HG02759 (cell line): ENCODE measurements at regions not wholly inside any gene's neighbourhood (a gene's known extent, or its start where the extent isn't known, plus 50 kb on each side); places are given as distances from the start of the nearest gene placed in this dataset.
"Not testable (repeated sequence)": the region's sequence is repeated elsewhere in the genome, so short reads cannot be mapped to it uniquely, and the experiment has no call there.

Experiments
- ATAC-seq: cut with Tn5 transposase; IDR thresholded peaks from one replicate; pipeline ENCODE4 v1.9.1; 2021; ENCODE audit warnings: mild to moderate bottlenecking, moderate library complexity; ENCODE audit not compliant: unreplicated experiment

DNA sequence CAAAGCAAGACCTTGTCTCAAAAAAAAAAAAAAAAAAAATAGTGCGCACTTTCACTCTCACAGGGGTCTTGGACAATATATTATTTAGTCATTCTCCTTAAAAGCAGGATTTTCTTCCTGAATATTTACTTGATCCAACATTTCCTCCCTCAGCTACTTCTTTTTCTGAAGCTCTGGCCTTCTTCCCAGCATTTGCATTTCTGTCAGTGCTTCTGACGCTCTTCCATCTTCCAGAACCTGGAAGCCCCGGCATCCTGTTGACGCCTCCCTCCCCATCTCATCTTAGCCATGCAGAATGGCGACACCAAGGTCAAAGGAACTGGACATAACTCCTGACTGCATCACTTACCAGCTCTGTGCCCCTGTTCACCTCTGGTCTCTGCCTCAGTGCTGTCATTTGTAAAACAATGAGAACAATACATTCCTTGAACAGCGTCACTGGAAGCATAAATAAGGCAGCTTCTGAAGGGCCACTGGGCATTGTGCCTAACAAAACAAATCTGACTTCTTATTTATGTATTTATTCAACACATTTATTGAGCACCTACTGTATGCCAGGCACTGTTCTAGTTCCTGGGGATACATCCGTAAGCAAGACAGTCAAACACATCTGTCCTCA, 90.9 kb upstream of the MDM1 start:
- ATAC-seq = no peak

- ATAC-seq = no peak
Observed at GRCh38 chr12:68425998-68426397, 93.8 kb upstream of the MDM1 start.

- no peak for ATAC-seq
Observed at GRCh38 chr12:68428211-68428610, 96.0 kb upstream of the MDM1 start.

- no peak for ATAC-seq
Observed at GRCh38 chr12:68428724-68429501, 96.8 kb upstream of the MDM1 start.

DNA sequence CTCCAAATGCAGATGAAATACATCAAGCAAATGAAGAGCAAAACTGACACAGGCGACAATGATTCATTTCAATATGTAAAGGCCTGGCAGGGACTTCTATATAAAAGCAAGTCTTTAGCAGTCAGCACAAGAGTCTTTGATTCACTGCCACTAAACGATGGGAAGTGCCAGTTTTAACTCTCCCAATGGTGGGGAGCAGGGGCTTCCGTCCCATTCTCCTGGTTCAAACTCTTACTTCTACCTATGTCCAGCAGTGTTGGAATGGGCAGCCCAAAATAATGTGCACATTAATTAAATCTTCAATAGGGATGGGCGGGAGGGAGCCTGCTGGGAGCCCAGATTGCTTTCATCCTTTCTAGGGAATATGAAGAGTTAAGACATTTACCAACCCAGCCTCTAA, 97.5 kb upstream of the MDM1 start:
- ATAC-seq = no peak

GRCh38 chr12:68431786-68432185, 99.6 kb upstream of the MDM1 start:
- no peak for ATAC-seq

DNA sequence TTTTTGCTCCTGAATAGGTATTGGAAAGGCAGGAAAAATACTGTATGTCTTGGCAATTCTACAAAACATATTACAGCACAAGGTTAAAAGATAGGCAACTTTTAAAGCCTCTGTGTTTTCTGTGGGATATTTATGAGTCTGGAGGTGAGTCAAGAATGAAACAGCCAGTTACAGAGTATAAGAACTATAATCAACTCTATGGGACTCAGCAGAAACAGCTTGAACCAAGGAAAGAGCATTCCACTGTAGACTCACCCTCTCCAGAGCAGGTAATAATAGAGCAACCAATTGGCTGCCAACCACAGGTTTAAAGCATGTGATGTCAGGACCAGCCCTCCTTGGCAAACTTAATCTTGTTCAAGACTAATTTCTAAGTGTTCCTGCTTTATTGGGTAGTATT, 100.5 kb upstream of the MDM1 start:
- no peak for ATAC-seq

DNA sequence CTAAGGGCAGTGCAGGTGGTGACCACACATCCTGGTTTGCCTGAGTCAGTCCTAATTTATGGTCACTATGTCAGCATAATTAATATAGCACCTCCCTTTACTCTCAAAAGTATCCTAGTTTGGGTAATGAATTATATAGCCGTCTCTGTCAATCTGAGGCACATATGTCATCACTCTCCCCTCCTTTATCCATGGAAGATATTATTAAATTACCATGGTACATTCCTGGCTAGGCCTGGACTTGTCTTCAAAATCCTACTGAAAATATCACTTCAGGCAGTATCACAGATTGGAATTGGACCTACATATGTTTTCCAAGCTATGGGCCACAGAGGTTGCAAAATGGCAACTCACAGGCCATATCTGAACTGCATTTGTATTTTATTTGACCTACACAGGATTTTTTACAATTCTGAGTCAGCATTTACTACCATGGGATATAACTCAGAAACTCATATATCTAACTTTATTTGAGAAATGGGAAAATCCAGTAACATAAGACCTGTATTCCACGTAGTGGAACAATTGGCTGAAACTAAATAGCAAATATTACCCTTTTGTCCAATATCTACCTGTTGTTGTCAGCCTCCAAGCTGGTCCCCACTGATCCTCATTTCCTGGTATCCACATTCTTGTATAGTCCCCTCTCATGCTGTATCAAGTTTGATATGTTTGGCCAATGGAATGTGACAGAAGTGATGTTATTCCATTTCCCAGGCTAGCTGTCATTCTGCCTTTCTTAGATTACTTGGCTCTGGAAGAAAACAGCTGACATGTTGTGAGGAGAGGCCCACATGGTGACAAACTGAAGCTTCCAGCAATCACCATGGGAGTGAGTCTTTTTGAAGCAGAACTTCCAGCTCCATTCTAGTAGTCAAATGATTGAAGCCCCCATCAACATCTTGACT, 102.5 kb upstream of the MDM1 start:
- no peak for ATAC-seq

DNA sequence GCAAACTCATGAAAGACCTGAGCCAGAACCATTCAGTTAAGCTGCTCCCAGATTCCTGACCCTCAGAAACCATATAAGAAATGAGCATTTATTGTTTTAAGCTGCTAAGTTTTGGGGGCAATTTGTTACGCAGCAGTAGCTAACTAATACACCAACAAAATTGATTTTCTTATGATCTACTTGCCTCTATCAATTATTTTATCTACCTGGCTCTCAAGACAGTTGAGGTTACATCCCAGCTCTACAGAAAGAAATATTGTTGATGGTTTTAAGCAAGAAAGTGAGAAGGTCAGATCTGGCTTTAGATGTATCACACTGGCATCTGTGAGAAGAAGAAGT, 103.1 kb upstream of the MDM1 start:
- ATAC-seq = no peak

- no peak for ATAC-seq
Observed at GRCh38 chr12:68435816-68436215, 103.7 kb upstream of the MDM1 start.

DNA sequence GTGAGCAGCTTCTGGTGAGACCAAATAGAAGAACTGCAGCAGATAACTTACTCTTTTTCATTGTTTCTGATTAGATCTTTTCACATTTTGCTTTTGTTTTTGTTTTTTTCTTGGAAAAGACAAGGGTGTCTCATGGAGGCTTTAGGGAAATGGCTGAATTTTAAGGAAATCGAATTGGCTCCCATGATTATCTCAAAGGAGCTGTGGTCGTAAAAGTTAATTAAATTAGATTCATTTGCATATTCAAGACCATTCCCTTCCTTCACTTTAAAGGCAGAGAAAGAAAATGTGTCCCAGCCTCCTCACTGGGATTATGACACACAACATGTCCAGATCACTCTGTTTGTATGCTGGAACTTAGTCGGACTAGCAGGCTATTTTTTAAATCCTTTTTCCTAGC, 106.4 kb upstream of the MDM1 start:
- ATAC-seq = no peak

DNA sequence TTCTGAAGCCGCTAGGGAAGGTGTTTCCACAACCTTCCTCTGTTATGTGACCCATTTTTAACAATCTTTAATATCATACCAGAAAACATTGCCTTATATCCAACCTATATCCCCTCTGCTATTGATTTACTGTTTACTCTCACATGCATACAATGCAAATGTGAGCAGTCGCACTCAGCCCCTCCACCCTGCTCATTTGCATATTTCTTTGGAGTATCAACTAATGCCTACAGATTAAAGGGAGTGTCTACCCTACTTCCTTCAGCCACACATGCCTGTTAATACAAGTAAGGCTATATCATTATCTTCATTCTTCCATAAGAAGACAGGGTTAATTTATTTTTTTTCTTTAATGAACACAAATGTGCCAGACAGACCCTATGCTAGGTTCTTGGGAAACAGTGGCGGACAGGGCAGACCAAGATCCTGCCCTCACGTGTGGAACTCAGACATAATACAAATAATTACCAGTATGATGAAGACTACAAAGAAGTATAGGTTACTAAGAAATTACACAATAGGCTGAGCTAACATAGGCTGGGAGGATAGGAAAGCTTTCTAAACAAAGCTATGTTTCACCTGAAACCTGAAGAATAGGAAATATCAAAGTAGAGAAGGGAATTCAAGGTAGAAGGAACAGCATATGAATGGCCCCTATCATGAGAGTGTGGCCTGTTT, 107.3 kb upstream of the MDM1 start:
- no peak for ATAC-seq

GRCh38 chr12:68440068-68440581, 108.0 kb upstream of the MDM1 start:
- no peak for ATAC-seq

DNA sequence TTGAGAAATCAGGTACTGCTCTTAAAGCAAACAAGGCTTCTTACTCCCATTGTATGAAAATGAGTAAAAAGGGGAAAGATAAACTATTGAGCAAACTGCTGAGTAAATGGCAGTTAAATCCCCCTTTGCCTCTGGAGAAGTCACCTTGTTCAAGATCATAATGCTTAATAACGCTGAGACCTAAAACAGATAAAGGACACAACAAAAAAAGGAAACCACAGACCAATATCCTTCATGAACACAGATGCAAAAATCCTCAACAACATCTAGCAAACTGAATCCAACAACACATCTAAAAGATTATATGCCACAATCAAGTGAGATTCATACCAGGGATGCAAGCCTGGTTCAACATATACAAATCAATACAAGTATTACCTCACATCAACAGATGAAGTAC, 109.0 kb upstream of the MDM1 start:
- no peak for ATAC-seq

- not testable (repeated sequence) for ATAC-seq
Observed at GRCh38 chr12:68442353-68442972, 110.3 kb upstream of the MDM1 start.

- not testable (repeated sequence) for ATAC-seq
Observed at GRCh38 chr12:68443695-68444094, 111.5 kb upstream of the MDM1 start.

GRCh38 chr12:68445824-68446223, 113.7 kb upstream of the MDM1 start:
- no peak for ATAC-seq

GRCh38 chr12:68446384-68446783, 114.2 kb upstream of the MDM1 start:
- no peak for ATAC-seq

DNA sequence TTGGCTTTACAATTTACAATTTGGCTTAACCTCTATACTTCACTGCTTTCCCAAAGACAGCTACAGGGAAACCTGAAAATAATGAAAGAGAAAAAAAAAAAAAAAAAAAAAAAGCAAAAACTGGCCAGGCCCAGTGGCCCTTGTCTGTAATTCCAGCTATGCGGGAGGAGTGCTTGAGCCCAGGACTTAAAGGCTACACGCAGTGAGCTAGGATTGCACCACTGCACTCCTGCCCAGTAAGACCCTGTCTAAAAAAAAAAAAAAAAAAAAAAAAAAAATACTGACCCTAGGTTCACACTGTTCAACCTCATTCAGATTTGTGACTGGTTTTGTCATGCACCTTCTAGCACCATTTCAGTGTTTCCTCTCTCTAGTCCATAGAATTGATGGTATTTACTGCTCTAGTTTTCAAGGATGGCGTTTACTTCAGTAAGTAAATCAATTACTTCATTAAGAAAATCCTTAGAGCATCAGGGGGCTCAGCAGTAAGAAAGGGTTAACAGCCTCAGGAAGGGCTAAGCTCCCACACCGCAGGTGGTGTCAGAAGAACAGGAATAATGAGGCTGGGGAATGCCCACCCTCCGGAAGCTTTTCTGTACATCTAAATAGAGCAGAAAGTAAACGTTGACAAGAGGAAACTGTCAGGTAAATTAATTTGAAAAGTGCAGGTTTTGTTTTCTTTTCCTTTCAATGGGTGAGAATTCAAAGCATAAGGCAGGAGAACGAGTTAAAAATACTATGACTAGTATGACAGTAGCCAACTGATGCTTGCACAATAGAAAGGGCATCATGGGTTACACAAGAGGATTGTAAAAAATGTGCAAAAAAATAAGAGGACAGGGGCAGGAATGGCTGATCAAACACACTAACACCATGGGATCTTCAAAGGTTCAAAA, 115.0 kb upstream of the MDM1 start:
- no peak for ATAC-seq
